CD4-positive, alpha-beta T cell (primary cell): ENCODE measurements at regions not wholly inside any gene's neighbourhood (a gene's known extent, or its start where the extent isn't known, plus 50 kb on each side); places are given as distances from the start of the nearest gene placed in this dataset.

Experiments used
- ATAC-seq: fragments of 200-7000 bp; cut with Tn5 transposase; one replicate; pipeline ENCODE4 v1.10.0; 2022; ENCODE audit warnings: mild to moderate bottlenecking; ENCODE audit not compliant: poor library complexity
- CTCF ChIA-PET: fragments of 350-600 bp; sonication (Branson Sonifier 250); formaldehyde crosslinking; loops from one replicate; lab custom pipeline; 2021; ENCODE audit warnings: antibody characterized with exemption, inconsistent platforms; lab: Charles Lee
- POLR2A ChIA-PET: fragments of 350-600 bp; sonication (Branson Sonifier 250); formaldehyde crosslinking; loops from one replicate; lab custom pipeline; 2021; ENCODE audit warnings: antibody characterized with exemption, inconsistent platforms; lab: Charles Lee
- DNase-seq, 14 experiments: peaks; one replicate each; pipeline ENCODE4 v3.0.0-alpha.2; 2013 to 2020; ENCODE audit warnings: mixed read lengths in 2 of 14
- H3K27ac ChIP-seq, 2 donors: one replicate each; pipeline versions ENCODE4 v1.5.1 to v1.7.0; 2013; ENCODE audit warnings: low read length in 2 of 2, low read depth in 1 of 2, mild to moderate bottlenecking in 1 of 2
- H3K27me3 ChIP-seq, 2 experiments: 1 replicate in 1 of 2; 2 replicates in 1 of 2; pipeline versions ENCODE4 v1.6.1 to v1.7.0; 2013; ENCODE audit warnings: low read length in 2 of 2, control low read depth in 1 of 2, mild to moderate bottlenecking in 1 of 2, moderate library complexity in 1 of 2; ENCODE audit not compliant: insufficient read depth in 2 of 2, control insufficient read depth in 1 of 2
- H3K36me3 ChIP-seq: one replicate; pipeline ENCODE4 v1.6.1; 2013; ENCODE audit warnings: low read length, control low read depth; ENCODE audit not compliant: insufficient read depth
- H3K4me1 ChIP-seq: one replicate; pipeline ENCODE4 v1.6.1; 2013; ENCODE audit warnings: low read length, control low read depth; ENCODE audit not compliant: insufficient read depth
- H3K4me3 ChIP-seq: one replicate; pipeline ENCODE4 v1.5.1; 2013; ENCODE audit warnings: mild to moderate bottlenecking, low read length, moderate library complexity
- H3K9me3 ChIP-seq, 2 experiments: 1 replicate in 1 of 2; 2 replicates in 1 of 2; pipeline versions ENCODE4 v1.6.1 to v1.7.0; 2013; ENCODE audit warnings: low read length in 2 of 2, mild to moderate bottlenecking in 2 of 2, control low read depth in 1 of 2, moderate library complexity in 1 of 2; ENCODE audit not compliant: control insufficient read depth in 1 of 2, insufficient read depth in 1 of 2
- H3K27ac Mint-ChIP-seq: one replicate; pipeline ENCODE4 v1.8.0; 2020; ENCODE audit warnings: mixed read lengths
- H3K27me3 Mint-ChIP-seq: one replicate; pipeline ENCODE4 v1.8.0; 2021; ENCODE audit warnings: mixed read lengths
- H3K36me3 Mint-ChIP-seq: one replicate; pipeline ENCODE4 v1.8.0; 2021; ENCODE audit warnings: low read depth, mixed read lengths
- H3K4me1 Mint-ChIP-seq: one replicate; pipeline ENCODE4 v1.8.0; 2021; ENCODE audit warnings: low read depth, mixed read lengths
- H3K4me3 Mint-ChIP-seq: one replicate; pipeline ENCODE4 v1.8.0; 2020; ENCODE audit warnings: mild to moderate bottlenecking, mixed read lengths
- H3K9me3 Mint-ChIP-seq: one replicate; pipeline ENCODE4 v1.8.0; 2020; ENCODE audit warnings: mixed read lengths
- CTCF ChIP-seq: fragments of 200-600 bp; IDR thresholded peaks from one replicate; pipeline ENCODE4 v1.8.0; 2022; ENCODE audit warnings: antibody characterized with exemption, mild to moderate bottlenecking
- intact Hi-C, 2 experiments: fragments of 100-400 bp; cut with DNase I in 1 of 2; cut with micrococcal nuclease in 1 of 2; formaldehyde crosslinking; loops; one replicate each; pipeline versions ENCODE4 v1.15.1 to v1.9.0; 2023 to 2025; cut with DNase I, micrococcal nuclease

GRCh38 chr5:175168882-175169507 lies 275.0 kb downstream of the DRD1 start:
- H3K27ac Mint-ChIP-seq: no peak overlapping the region
- H3K4me3 Mint-ChIP-seq: no peak overlapping the region
- no peak for DNase-seq
- intact Hi-C loops: no loop called here
- CTCF ChIA-PET: no interaction called here
- no peak overlapping the region for H3K4me3 ChIP-seq
- no peak for TF ChIP-seq CTCF
- no peaks in the 10 kb centered on the region for H3K4me1 ChIP-seq
- H3K9me3 Mint-ChIP-seq: no peaks in the 10 kb centered on the region
- H3K27me3 ChIP-seq: peaks cover 3% of the 10 kb centered on the region in 2 experiments
- no peaks in the 10 kb centered on the region for H3K36me3 Mint-ChIP-seq
- peaks cover 4% of the 10 kb centered on the region for H3K27me3 Mint-ChIP-seq
- no peak for ATAC-seq
- no peaks in the 10 kb centered on the region for H3K4me1 Mint-ChIP-seq
- POLR2A ChIA-PET: no interaction called here
- H3K27ac ChIP-seq: no peak overlapping the region
- no peaks in the 10 kb centered on the region for H3K9me3 ChIP-seq
- no peaks in the 10 kb centered on the region for H3K36me3 ChIP-seq

- ATAC-seq (no peak), DNase-seq (no peak)
- H3K27me3 Mint-ChIP-seq: peaks cover 13% of the 10 kb centered on the region
- no peak overlapping the region for H3K4me3 ChIP-seq
- no peaks in the 10 kb centered on the region for H3K4me1 Mint-ChIP-seq
- ChIA-PET CTCF (no interaction called here), POLR2A (no interaction called here)
- no peak overlapping the region for H3K27ac Mint-ChIP-seq
- no peaks in the 10 kb centered on the region for H3K36me3 Mint-ChIP-seq
- H3K36me3 ChIP-seq: no peaks in the 10 kb centered on the region
- H3K27ac ChIP-seq: no peak overlapping the region
- peaks cover 3% of the 10 kb centered on the region in 2 experiments for H3K27me3 ChIP-seq
- no peak overlapping the region for H3K4me3 Mint-ChIP-seq
- intact Hi-C loops: no loop called here
- no peaks in the 10 kb centered on the region for H3K9me3 ChIP-seq
- TF ChIP-seq CTCF: no peak
- no peaks in the 10 kb centered on the region for H3K4me1 ChIP-seq
- no peaks in the 10 kb centered on the region for H3K9me3 Mint-ChIP-seq
Measured at GRCh38 chr5:175166026-175166425, 278.0 kb downstream of the DRD1 start.

- Histone ChIP-seq H3K27me3 (peaks cover 3% of the 10 kb centered on the region in 2 experiments), H3K27ac (no peak overlapping the region), H3K4me1 (no peaks in the 10 kb centered on the region), H3K4me3 (no peak overlapping the region), H3K9me3 (no peaks in the 10 kb centered on the region), H3K36me3 (no peaks in the 10 kb centered on the region)
- no peak for DNase-seq
- Mint-ChIP-seq H3K4me1 (no peaks in the 10 kb centered on the region), H3K4me3 (no peak overlapping the region), H3K27me3 (peaks cover 14% of the 10 kb centered on the region), H3K36me3 (no peaks in the 10 kb centered on the region), H3K9me3 (no peaks in the 10 kb centered on the region), H3K27ac (no peak overlapping the region)
- ATAC-seq: no peak
- CTCF ChIA-PET: no interaction called here
- POLR2A ChIA-PET: no interaction called here
- intact Hi-C loops: no loop called here
- no peak for TF ChIP-seq CTCF
Measured at GRCh38 chr5:175163586-175164275, 280.3 kb downstream of the DRD1 start.
